ENCODE measurements at regions not wholly inside any gene's neighbourhood (a gene's known extent, or its start where the extent isn't known, plus 50 kb on each side); places are given as distances from the start of the nearest gene placed in this dataset.

DNA sequence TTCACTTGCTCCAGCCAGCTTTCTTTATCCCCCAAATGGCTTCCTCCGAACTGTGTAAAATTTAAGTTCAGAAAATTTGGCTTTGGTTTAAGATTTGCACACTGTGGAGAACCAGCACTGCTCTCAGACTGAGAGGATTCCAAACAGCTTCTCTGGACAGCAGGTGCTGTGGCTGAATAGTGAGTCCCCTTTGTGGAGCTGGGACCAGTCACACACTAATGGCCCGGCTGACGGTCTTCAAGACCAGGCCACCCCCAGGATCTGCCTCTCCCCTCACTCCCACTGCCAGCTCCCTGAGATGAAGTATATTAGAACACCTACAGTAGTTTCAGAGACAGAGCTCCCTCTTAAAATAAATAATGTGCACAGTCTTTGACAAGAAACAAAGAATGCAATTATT is 267.3 kb downstream of the BCAT1 start:
- no peaks in the 10 kb centered on the region for H3K36me3 ChIP-seq (ENCODE audit: low read depth, missing control alignments)
- DNase-seq = no peak
- intact Hi-C loops (cut with DNase I; ENCODE audit: low total_unique reads) = no loop called here
- H3K4me3 ChIP-seq = no peak overlapping the region
- H3K27ac ChIP-seq = no peak overlapping the region
- TF ChIP-seq POLR2A (IDR thresholded peaks at IDR 0.05) = no peak
- TF ChIP-seq, protein P1, sequence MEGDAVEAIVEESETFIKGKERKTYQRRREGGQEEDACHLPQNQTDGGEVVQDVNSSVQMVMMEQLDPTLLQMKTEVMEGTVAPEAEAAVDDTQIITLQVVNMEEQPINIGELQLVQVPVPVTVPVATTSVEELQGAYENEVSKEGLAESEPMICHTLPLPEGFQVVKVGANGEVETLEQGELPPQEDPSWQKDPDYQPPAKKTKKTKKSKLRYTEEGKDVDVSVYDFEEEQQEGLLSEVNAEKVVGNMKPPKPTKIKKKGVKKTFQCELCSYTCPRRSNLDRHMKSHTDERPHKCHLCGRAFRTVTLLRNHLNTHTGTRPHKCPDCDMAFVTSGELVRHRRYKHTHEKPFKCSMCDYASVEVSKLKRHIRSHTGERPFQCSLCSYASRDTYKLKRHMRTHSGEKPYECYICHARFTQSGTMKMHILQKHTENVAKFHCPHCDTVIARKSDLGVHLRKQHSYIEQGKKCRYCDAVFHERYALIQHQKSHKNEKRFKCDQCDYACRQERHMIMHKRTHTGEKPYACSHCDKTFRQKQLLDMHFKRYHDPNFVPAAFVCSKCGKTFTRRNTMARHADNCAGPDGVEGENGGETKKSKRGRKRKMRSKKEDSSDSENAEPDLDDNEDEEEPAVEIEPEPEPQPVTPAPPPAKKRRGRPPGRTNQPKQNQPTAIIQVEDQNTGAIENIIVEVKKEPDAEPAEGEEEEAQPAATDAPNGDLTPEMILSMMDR (IDR thresholded peaks at IDR 0.05) = no peak
- no peaks in the 10 kb centered on the region for H3K4me1 ChIP-seq
- no peaks in the 10 kb centered on the region for H3K27me3 ChIP-seq
- no peaks in the 10 kb centered on the region for H3K9me3 ChIP-seq
- WGBS, 2 donors = 88 to 89% methylated on average over 3 of the region's 3 CpGs

DNA sequence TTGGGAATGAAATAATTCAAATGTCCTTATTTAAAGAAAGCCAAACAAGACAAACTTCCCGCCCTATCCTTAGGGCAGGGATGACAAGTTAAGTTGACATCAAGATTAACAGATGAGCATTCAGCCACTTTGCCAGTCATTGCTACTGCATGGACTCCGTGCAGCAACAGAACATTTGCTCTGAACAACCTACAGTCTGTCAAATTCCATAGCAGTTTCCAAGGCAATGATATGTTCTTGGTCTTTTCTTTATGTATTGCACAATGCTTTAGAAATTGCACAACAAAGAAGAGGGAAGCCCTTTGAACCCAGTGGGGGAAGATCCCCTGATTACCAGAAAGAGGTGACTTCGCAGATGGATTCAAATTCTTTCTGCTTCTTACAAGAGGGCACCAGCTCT is 269.8 kb downstream of the BCAT1 start:
- no peaks in the 10 kb centered on the region for H3K9me3 ChIP-seq
- DNase-seq = no peak
- 67 to 70% methylated on average over 3 of the region's 3 CpGs for WGBS, 2 donors
- H3K36me3 ChIP-seq (ENCODE audit: low read depth, missing control alignments) = no peaks in the 10 kb centered on the region
- no peaks in the 10 kb centered on the region for H3K4me1 ChIP-seq
- TF ChIP-seq, protein P1 (IDR thresholded peaks at IDR 0.05) = no peak
- TF ChIP-seq POLR2A (IDR thresholded peaks at IDR 0.05) = no peak
- no peaks in the 10 kb centered on the region for H3K27me3 ChIP-seq
- H3K4me3 ChIP-seq = no peak overlapping the region
- H3K27ac ChIP-seq = no peak overlapping the region
- intact Hi-C loops (cut with DNase I; ENCODE audit: low total_unique reads) = no loop called here

- Histone ChIP-seq H3K27ac (no peak overlapping the region), H3K9me3 (no peaks in the 10 kb centered on the region), H3K4me3 (no peak overlapping the region), H3K4me1 (no peaks in the 10 kb centered on the region), H3K27me3 (no peaks in the 10 kb centered on the region), H3K36me3 (ENCODE audit: low read depth, missing control alignments) (no peaks in the 10 kb centered on the region)
- intact Hi-C loops (cut with DNase I; ENCODE audit: low total_unique reads) = no loop called here
- TF ChIP-seq, protein P1 (IDR thresholded peaks at IDR 0.05) = no peak
- TF ChIP-seq POLR2A (IDR thresholded peaks at IDR 0.05) = no peak
- DNase-seq = no peak
- 53 to 71% methylated on average over 2 of the region's 2 CpGs for WGBS, 2 donors
Observed at GRCh38 chr12:24678436-24678835, 270.5 kb downstream of the BCAT1 start.

- TF ChIP-seq, protein P1 (IDR thresholded peaks at IDR 0.05) = no peak
- no peak for TF ChIP-seq POLR2A (IDR thresholded peaks at IDR 0.05)
- H3K27me3 ChIP-seq = no peaks in the 10 kb centered on the region
- H3K9me3 ChIP-seq = no peaks in the 10 kb centered on the region
- intact Hi-C loops (cut with DNase I; ENCODE audit: low total_unique reads) = no loop called here
- no peaks in the 10 kb centered on the region for H3K4me1 ChIP-seq
- H3K27ac ChIP-seq = no peak overlapping the region
- H3K36me3 ChIP-seq (ENCODE audit: low read depth, missing control alignments) = no peaks in the 10 kb centered on the region
- 44 to 49% methylated on average over 2 of the region's 2 CpGs for WGBS, 2 donors
- no peak overlapping the region for H3K4me3 ChIP-seq
- DNase-seq = no peak
Observed at GRCh38 chr12:24668563-24668962, 280.3 kb downstream of the BCAT1 start.

GRCh38 chr12:24664161-24664880 is 284.6 kb downstream of the BCAT1 start:
- no peak overlapping the region for H3K27ac ChIP-seq
- H3K27me3 ChIP-seq = no peaks in the 10 kb centered on the region
- intact Hi-C loops (cut with DNase I; ENCODE audit: low total_unique reads) = no loop called here
- no peaks in the 10 kb centered on the region for H3K9me3 ChIP-seq
- no peak for DNase-seq
- no peaks in the 10 kb centered on the region for H3K4me1 ChIP-seq
- WGBS, 2 donors = 89 to 94% methylated on average over 9 of the region's 9 CpGs
- H3K4me3 ChIP-seq = no peak overlapping the region
- TF ChIP-seq, protein P1 (IDR thresholded peaks at IDR 0.05) = no peak
- no peaks in the 10 kb centered on the region for H3K36me3 ChIP-seq (ENCODE audit: low read depth, missing control alignments)
